ENCODE measurements at regions not wholly inside any gene's neighbourhood (a gene's known extent, or its start where the extent isn't known, plus 50 kb on each side); places are given as distances from the start of the nearest gene placed in this dataset.

DNA sequence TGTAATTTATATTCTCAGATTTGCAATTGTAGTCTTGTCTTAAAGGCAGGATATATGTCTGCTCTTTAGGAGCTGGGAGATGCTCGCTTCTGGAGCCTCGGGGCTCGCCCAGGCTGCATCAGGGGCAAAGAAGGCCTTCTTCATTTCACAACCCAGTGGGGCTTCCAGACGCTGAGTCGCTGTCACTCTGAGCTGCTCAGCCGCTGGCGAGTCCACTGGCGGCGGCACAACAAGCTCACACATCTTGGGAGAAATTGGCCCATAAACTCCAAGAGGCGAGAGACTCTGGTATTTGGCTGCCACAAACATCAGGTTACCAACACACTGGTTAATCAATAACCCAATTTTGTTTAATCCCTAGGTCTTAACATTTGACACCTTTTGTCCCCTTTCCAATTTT lies 216.6 kb downstream of the ATG4C start:
- 30 to 67% methylated on average over 1 to 10 of the region's 10 CpGs for WGBS, 2 donors (ENCODE audit: low coverage in 1 of 2)
- TF ChIP-seq POLR2A (IDR thresholded peaks at IDR 0.05) (no peak), EP300 (IDR thresholded peaks at IDR 0.05; ENCODE audit: low read depth) (no peak), POLR2AphosphoS5 (IDR thresholded peaks at IDR 0.05) (no peak)
- TF ChIP-seq, protein P1, sequence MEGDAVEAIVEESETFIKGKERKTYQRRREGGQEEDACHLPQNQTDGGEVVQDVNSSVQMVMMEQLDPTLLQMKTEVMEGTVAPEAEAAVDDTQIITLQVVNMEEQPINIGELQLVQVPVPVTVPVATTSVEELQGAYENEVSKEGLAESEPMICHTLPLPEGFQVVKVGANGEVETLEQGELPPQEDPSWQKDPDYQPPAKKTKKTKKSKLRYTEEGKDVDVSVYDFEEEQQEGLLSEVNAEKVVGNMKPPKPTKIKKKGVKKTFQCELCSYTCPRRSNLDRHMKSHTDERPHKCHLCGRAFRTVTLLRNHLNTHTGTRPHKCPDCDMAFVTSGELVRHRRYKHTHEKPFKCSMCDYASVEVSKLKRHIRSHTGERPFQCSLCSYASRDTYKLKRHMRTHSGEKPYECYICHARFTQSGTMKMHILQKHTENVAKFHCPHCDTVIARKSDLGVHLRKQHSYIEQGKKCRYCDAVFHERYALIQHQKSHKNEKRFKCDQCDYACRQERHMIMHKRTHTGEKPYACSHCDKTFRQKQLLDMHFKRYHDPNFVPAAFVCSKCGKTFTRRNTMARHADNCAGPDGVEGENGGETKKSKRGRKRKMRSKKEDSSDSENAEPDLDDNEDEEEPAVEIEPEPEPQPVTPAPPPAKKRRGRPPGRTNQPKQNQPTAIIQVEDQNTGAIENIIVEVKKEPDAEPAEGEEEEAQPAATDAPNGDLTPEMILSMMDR (IDR thresholded peaks at IDR 0.05), result no peak
- H3K9me3 ChIP-seq, result no peaks in the 10 kb centered on the region
- H3K4me3 ChIP-seq, result no peak overlapping the region
- no peaks in the 10 kb centered on the region for H3K36me3 ChIP-seq
- intact Hi-C loops (cut with DNase I; ENCODE audit: low total_unique reads), result no loop called here
- peaks cover 36% of the 10 kb centered on the region for H3K27me3 ChIP-seq
- in situ Hi-C loops (cut with MboI; ENCODE audit: low pct_ligation_motif_present in 1 of 4, low pct_unique_long_range_greater_than_20kb in 1 of 4, low sequenced_read_pairs in 3 of 4), result no loop called here
- no peak overlapping the region for H3K27ac ChIP-seq
- H3K4me1 ChIP-seq, result no peaks in the 10 kb centered on the region
- DNase-seq, result no peak

GRCh38 chr1:63004868-63005267 lies 220.9 kb downstream of the ATG4C start:
- TF ChIP-seq POLR2AphosphoS5 (IDR thresholded peaks at IDR 0.05) (no peak), EP300 (IDR thresholded peaks at IDR 0.05; ENCODE audit: low read depth) (no peak), POLR2A (IDR thresholded peaks at IDR 0.05) (no peak)
- TF ChIP-seq, protein P1 (IDR thresholded peaks at IDR 0.05), result no peak
- no peak for DNase-seq
- in situ Hi-C loops (cut with MboI; ENCODE audit: low pct_ligation_motif_present in 1 of 4, low pct_unique_long_range_greater_than_20kb in 1 of 4, low sequenced_read_pairs in 3 of 4), result no loop called here

DNA sequence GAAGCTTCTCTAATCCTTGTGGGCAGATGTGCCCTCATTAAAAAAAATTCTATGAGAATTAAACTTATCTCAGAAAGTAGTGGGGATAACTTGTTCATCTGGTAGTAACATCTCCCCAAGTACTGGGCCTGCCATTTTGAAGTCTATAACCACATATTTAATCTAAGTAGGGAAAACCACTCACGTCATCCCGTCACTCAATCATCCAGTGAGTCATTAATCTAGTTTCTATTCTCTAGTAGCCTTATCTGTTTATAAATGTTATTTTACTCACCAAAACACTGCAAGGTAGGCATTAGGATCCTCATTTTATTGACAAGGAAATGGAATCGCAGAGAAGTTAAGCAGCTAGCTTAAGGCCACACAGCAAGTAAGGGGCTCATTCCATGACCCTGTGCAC lies 221.9 kb downstream of the ATG4C start:
- no peak overlapping the region for H3K4me3 ChIP-seq
- no peak for TF ChIP-seq EP300 (IDR thresholded peaks at IDR 0.05; ENCODE audit: low read depth)
- TF ChIP-seq POLR2AphosphoS5 (IDR thresholded peaks at IDR 0.05), result no peak
- no peak for TF ChIP-seq POLR2A (IDR thresholded peaks at IDR 0.05)
- TF ChIP-seq, protein P1 (IDR thresholded peaks at IDR 0.05), result no peak
- H3K4me1 ChIP-seq, result no peaks in the 10 kb centered on the region
- no peaks in the 10 kb centered on the region for H3K9me3 ChIP-seq
- intact Hi-C loops (cut with DNase I; ENCODE audit: low total_unique reads) (no loop called here), in situ Hi-C loops (cut with MboI; ENCODE audit: low pct_ligation_motif_present in 1 of 4, low pct_unique_long_range_greater_than_20kb in 1 of 4, low sequenced_read_pairs in 3 of 4) (no loop called here)
- WGBS, 2 donors (ENCODE audit: low coverage in 1 of 2), result 84 to 87% methylated on average over 3 of the region's 3 CpGs
- no peaks in the 10 kb centered on the region for H3K36me3 ChIP-seq
- peaks cover 6% of the 10 kb centered on the region for H3K27me3 ChIP-seq
- no peak for DNase-seq
- H3K27ac ChIP-seq, result no peak overlapping the region

More at GRCh38 chr1:63004868-63005267, 220.9 kb downstream of the ATG4C start:
- Histone ChIP-seq H3K36me3 (no peaks in the 10 kb centered on the region), H3K4me1 (no peaks in the 10 kb centered on the region), H3K27ac (no peak overlapping the region), H3K9me3 (no peaks in the 10 kb centered on the region), H3K27me3 (peaks cover 15% of the 10 kb centered on the region), H3K4me3 (no peak overlapping the region)
- 58% methylated on average over 1 of the region's 1 CpG; no CpG with 5 or more reads in 1 of the 2 donors for WGBS, 2 donors (ENCODE audit: low coverage in 1 of 2)
- intact Hi-C loops (cut with DNase I; ENCODE audit: low total_unique reads), result no loop called here

DNA sequence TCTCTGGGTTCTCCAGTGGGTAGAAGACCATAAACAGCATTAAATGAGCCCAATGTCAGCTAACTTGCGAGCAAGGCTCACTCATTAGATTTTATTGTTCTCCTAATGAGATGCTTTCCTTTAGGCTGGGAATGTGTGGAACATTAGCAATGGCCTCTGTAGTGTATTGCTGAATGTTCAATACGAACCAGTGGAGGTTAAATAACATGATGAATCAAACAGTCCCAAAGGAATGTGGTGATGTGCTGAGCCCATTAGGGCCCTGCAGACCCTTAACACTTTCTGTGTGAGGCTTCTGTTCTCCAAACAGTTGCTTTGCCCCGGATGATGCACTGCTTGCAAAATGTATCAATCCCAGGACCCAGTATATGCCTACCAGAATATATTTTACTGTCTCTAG lies 225.5 kb downstream of the ATG4C start:
- DNase-seq, result no peak
- intact Hi-C loops (cut with DNase I; ENCODE audit: low total_unique reads) (no loop called here), in situ Hi-C loops (cut with MboI; ENCODE audit: low pct_ligation_motif_present in 1 of 4, low pct_unique_long_range_greater_than_20kb in 1 of 4, low sequenced_read_pairs in 3 of 4) (no loop called here)
- TF ChIP-seq, protein P1 (IDR thresholded peaks at IDR 0.05), result no peak
- no peaks in the 10 kb centered on the region for H3K4me1 ChIP-seq
- no peaks in the 10 kb centered on the region for H3K36me3 ChIP-seq
- no peak overlapping the region for H3K27ac ChIP-seq
- WGBS, 2 donors (ENCODE audit: low coverage in 1 of 2), result 77 to 88% methylated on average over 2 to 3 of the region's 3 CpGs
- no peaks in the 10 kb centered on the region for H3K9me3 ChIP-seq
- H3K27me3 ChIP-seq, result no peaks in the 10 kb centered on the region
- H3K4me3 ChIP-seq, result no peak overlapping the region

Data from transverse colon (tissue), 4 donors.